ENCODE measurements at regions not wholly inside any gene's neighbourhood (a gene's known extent, or its start where the extent isn't known, plus 50 kb on each side); places are given as distances from the start of the nearest gene placed in this dataset.

GRCh38 chr5:91535499-91535898 is 152.4 kb upstream of the ARRDC3 start:
- TF ChIP-seq POLR2AphosphoS5 (IDR thresholded peaks at IDR 0.05; ENCODE audit: insufficient read depth, low read depth, low read length) = no peak
- no peak for TF ChIP-seq POLR2A (IDR thresholded peaks at IDR 0.05; ENCODE audit: low read depth, low read length)
- no peak for TF ChIP-seq CTCF (IDR thresholded peaks at IDR 0.05; ENCODE audit: extremely low read depth in 1 of 2, insufficient read depth in 1 of 2, low read depth in 1 of 2, low read length in 2 of 2)
- TF ChIP-seq, protein P1, sequence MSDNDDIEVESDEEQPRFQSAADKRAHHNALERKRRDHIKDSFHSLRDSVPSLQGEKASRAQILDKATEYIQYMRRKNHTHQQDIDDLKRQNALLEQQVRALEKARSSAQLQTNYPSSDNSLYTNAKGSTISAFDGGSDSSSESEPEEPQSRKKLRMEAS (IDR thresholded peaks at IDR 0.05; ENCODE audit: insufficient read depth, insufficient read length) = no peak
- TF ChIP-seq MYC (IDR thresholded peaks at IDR 0.05; ENCODE audit: low read depth, low read length) = no peak
- no peak for TF ChIP-seq JUN (IDR thresholded peaks at IDR 0.05; ENCODE audit: borderline replicate concordance, insufficient read depth, insufficient read length, low read depth)

Data from endothelial cell of umbilical vein (primary cell).